H1 (cell line): ENCODE measurements at regions not wholly inside any gene's neighbourhood (a gene's known extent, or its start where the extent isn't known, plus 50 kb on each side); places are given as distances from the start of the nearest gene placed in this dataset.

Experiments
- CTCF ChIA-PET: fragments of 300-600 bp; sonication (Branson Sonifier 250); formaldehyde crosslinking; loops from one replicate; lab custom pipeline; 2021; ENCODE audit not compliant: partially characterized antibody; lab: Charles Lee
- POLR2A ChIA-PET: fragments of 300-600 bp; sonication (Branson Sonifier 250); formaldehyde crosslinking; loops from one replicate; lab custom pipeline; 2021; ENCODE audit warnings: inconsistent platforms; ENCODE audit not compliant: partially characterized antibody; lab: Charles Lee
- DNase-seq, 2 experiments: peaks; one replicate each; pipeline versions ENCODE4 v3.0.0 to v3.0.0-alpha.2; 2010 to 2022; ENCODE audit warnings: low spot score in 2 of 2, low read depth in 1 of 2, mixed read lengths in 1 of 2
- FAIRE-seq: peaks from 2 replicates; lab custom pipeline; 2011; peaks lifted over from hg19 to GRCh38; lab: Jason Lieb, UNC
- H2AFZ ChIP-seq: 2 replicates; pipeline ENCODE4 v1.8.1; 2012; ENCODE audit warnings: low read length, inconsistent platforms
- H2AK5ac ChIP-seq: 2 replicates; pipeline ENCODE4 v1.6.1; 2013; ENCODE audit warnings: low read depth, low read length
- H2BK120ac ChIP-seq: replicated peaks from 2 replicates; pipeline ENCODE3; 2013; ENCODE audit warnings: low read depth, low read length, inconsistent platforms
- H2BK12ac ChIP-seq: 2 replicates; pipeline ENCODE4 v1.6.1; 2013; ENCODE audit warnings: low read depth, low read length
- H2BK15ac ChIP-seq: 2 replicates; pipeline ENCODE4 v1.6.1; 2013; ENCODE audit warnings: low read length
- H2BK20ac ChIP-seq: 2 replicates; pipeline ENCODE4 v1.6.1; 2013; ENCODE audit warnings: low read length
- H2BK5ac ChIP-seq: 2 replicates; pipeline ENCODE4 v1.6.1; 2013; ENCODE audit warnings: low read depth, low read length
- H3K14ac ChIP-seq: 2 replicates; pipeline ENCODE4 v1.6.1; 2013; ENCODE audit warnings: inconsistent platforms; ENCODE audit not compliant: insufficient read length
- H3K18ac ChIP-seq: 2 replicates; pipeline ENCODE4 v1.6.1; 2013; ENCODE audit warnings: low read length; ENCODE audit errors: extremely low read depth
- H3K23ac ChIP-seq: 2 replicates; pipeline ENCODE4 v1.6.1; 2013; ENCODE audit warnings: inconsistent platforms; ENCODE audit not compliant: insufficient read length
- H3K23me2 ChIP-seq: 2 replicates; pipeline ENCODE4 v1.6.1; 2013; ENCODE audit warnings: low read depth, low read length
- H3K27ac ChIP-seq: 2 replicates; pipeline ENCODE4 v1.6.1; 2011; ENCODE audit warnings: low read depth, low read length, inconsistent platforms
- H3K27me3 ChIP-seq, 4 experiments: replicated peaks in 1 of 4; 1 replicate in 1 of 4; 2 replicates in 3 of 4; pipeline versions ENCODE4 v1.6.1 to v1.8.1; 2011 to 2013; ENCODE audit warnings: low read length in 3 of 4, mild to moderate bottlenecking in 3 of 4, inconsistent platforms in 2 of 4, mixed read lengths in 2 of 4, moderate library complexity in 1 of 4; ENCODE audit not compliant: control insufficient read depth in 3 of 4, insufficient read depth in 3 of 4; ENCODE audit errors: extremely low read depth in 1 of 4
- H3K36me3 ChIP-seq, 4 experiments: 2 replicates each; pipeline versions ENCODE4 v1.6.1 to v1.8.1; 2011 to 2013; ENCODE audit warnings: mild to moderate bottlenecking in 4 of 4, low read length in 3 of 4, moderate library complexity in 2 of 4, control low read depth in 1 of 4, inconsistent platforms in 1 of 4; ENCODE audit not compliant: insufficient read depth in 4 of 4, control insufficient read depth in 2 of 4
- H3K4ac ChIP-seq: replicated peaks from 2 replicates; pipeline ENCODE3; 2013; ENCODE audit warnings: low read length, low read depth, mixed read lengths, inconsistent platforms; ENCODE audit not compliant: insufficient read length
- H3K4me1 ChIP-seq, 4 experiments: replicated peaks in 1 of 4; 1 replicate in 1 of 4; 2 replicates in 3 of 4; pipeline versions ENCODE4 v1.6.1 to v1.8.1; 2011 to 2013; ENCODE audit warnings: low read length in 3 of 4, inconsistent platforms in 2 of 4, mixed read lengths in 1 of 4; ENCODE audit not compliant: insufficient read depth in 4 of 4, control insufficient read depth in 3 of 4
- H3K4me2 ChIP-seq, 2 experiments: 2 replicates each; pipeline versions ENCODE4 v1.6.1 to v1.8.1; 2011 to 2013; ENCODE audit warnings: low read depth in 2 of 2, low read length in 2 of 2, control low read depth in 1 of 2, inconsistent platforms in 1 of 2, mild to moderate bottlenecking in 1 of 2; ENCODE audit not compliant: insufficient read depth in 1 of 2
- H3K4me3 ChIP-seq, 4 experiments: fragments of 200-600, 300-600 bp in 1 of 4; sonication (generic), shearing (Covaris generic), sonication (Bioruptor Twin) in 1 of 4; 2 replicates each; pipeline versions ENCODE4 v1.5.1 to v1.8.1; 2011 to 2016; ENCODE audit warnings: low read length in 4 of 4, low read depth in 3 of 4, control low read depth in 2 of 4, inconsistent platforms in 2 of 4, mild to moderate bottlenecking in 2 of 4, mixed read lengths in 1 of 4, moderate library complexity in 1 of 4; ENCODE audit not compliant: insufficient read depth in 2 of 4; ENCODE audit errors: extremely low read depth in 1 of 4
- H3K56ac ChIP-seq: replicated peaks from 2 replicates; pipeline ENCODE3; 2013; ENCODE audit warnings: low read depth, mild to moderate bottlenecking, mixed read lengths, low read length, inconsistent platforms; ENCODE audit not compliant: insufficient read length
- H3K79me1 ChIP-seq: 2 replicates; pipeline ENCODE4 v1.6.1; 2013; ENCODE audit warnings: low read depth, low read length, control low read depth
- H3K79me2 ChIP-seq, 2 experiments: 2 replicates each; pipeline versions ENCODE4 v1.6.1 to v1.8.1; 2012 to 2013; ENCODE audit warnings: low read length in 2 of 2, mild to moderate bottlenecking in 2 of 2, inconsistent platforms in 1 of 2; ENCODE audit not compliant: insufficient read depth in 2 of 2, control insufficient read depth in 1 of 2
- H3K9ac ChIP-seq, 4 experiments: replicated peaks in 1 of 4; 1 replicate in 1 of 4; 2 replicates in 3 of 4; pipeline versions ENCODE4 v1.6.1 to v1.8.1; 2011 to 2013; ENCODE audit warnings: low read depth in 3 of 4, low read length in 3 of 4, control low read depth in 2 of 4, mild to moderate bottlenecking in 2 of 4, moderate library complexity in 2 of 4, inconsistent platforms in 1 of 4; ENCODE audit errors: extremely low read depth in 1 of 4
- H3K9me3 ChIP-seq, 2 experiments: 2 replicates each; pipeline versions ENCODE4 v1.6.1 to v1.8.1; 2012 to 2013; ENCODE audit warnings: mild to moderate bottlenecking in 2 of 2, moderate library complexity in 2 of 2, control low read depth in 1 of 2, inconsistent platforms in 1 of 2, low read depth in 1 of 2, low read length in 1 of 2, mixed read lengths in 1 of 2; ENCODE audit not compliant: insufficient read depth in 2 of 2
- H4K20me1 ChIP-seq, 2 experiments: replicated peaks in 1 of 2; 2 replicates each; pipeline versions ENCODE3 to v1.8.1; 2011 to 2013; ENCODE audit warnings: inconsistent platforms in 2 of 2, low read length in 2 of 2, mild to moderate bottlenecking in 1 of 2; ENCODE audit not compliant: insufficient read depth in 2 of 2, control insufficient read depth in 1 of 2
- H4K5ac ChIP-seq: 2 replicates; pipeline ENCODE4 v1.6.1; 2013; ENCODE audit warnings: low read length, low read depth, mixed read lengths, inconsistent platforms; ENCODE audit not compliant: insufficient read length
- H4K8ac ChIP-seq: 2 replicates; pipeline ENCODE4 v1.8.0; 2013; ENCODE audit warnings: mild to moderate bottlenecking, moderate library complexity, low read length, inconsistent platforms; ENCODE audit not compliant: insufficient read depth; ENCODE audit errors: extremely low read depth
- H4K91ac ChIP-seq: replicated peaks from 2 replicates; pipeline ENCODE3; 2013; ENCODE audit warnings: low read length, mixed read lengths, inconsistent platforms; ENCODE audit not compliant: insufficient read length
- BACH1 ChIP-seq: IDR thresholded peaks from 2 replicates; pipeline ENCODE4 v1.6.1; 2012; ENCODE audit warnings: low read length, improper control_type of control experiment
- BRCA1 ChIP-seq: IDR thresholded peaks from 2 replicates; pipeline ENCODE4 v1.6.1; 2012; ENCODE audit warnings: low read depth, low read length, improper control_type of control experiment
- EGR1 ChIP-seq: IDR thresholded peaks from 2 replicates; pipeline ENCODE4 v1.6.1; 2011; ENCODE audit warnings: low read depth, low read length, borderline replicate concordance
- RAD21 ChIP-seq, 2 experiments: IDR thresholded peaks in 1 of 2; conservative IDR thresholded peaks in 1 of 2; 2 replicates each; pipeline ENCODE4 v1.6.1; 2011; ENCODE audit warnings: low read depth in 2 of 2, low read length in 2 of 2, improper control_type of control experiment in 1 of 2, inconsistent platforms in 1 of 2, mild to moderate bottlenecking in 1 of 2, moderate library complexity in 1 of 2
- RBBP5 ChIP-seq: IDR thresholded peaks from 2 replicates; pipeline ENCODE4 v1.7.1; 2012; ENCODE audit warnings: low read depth, mild to moderate bottlenecking, inconsistent platforms, low read length, moderate library complexity, borderline replicate concordance
- RFX5 ChIP-seq: IDR thresholded peaks from 2 replicates; pipeline ENCODE4 v1.6.1; 2011; ENCODE audit warnings: low read depth, low read length, improper control_type of control experiment, borderline replicate concordance
- SIRT6 ChIP-seq: IDR thresholded peaks from one replicate; pipeline ENCODE4 v1.7.1; 2012; ENCODE audit warnings: low read length, inconsistent platforms
- SP1 ChIP-seq: IDR thresholded peaks from 2 replicates; pipeline ENCODE4 v1.6.1; 2011; ENCODE audit warnings: low read depth, low read length
- SP2 ChIP-seq: IDR thresholded peaks from 2 replicates; pipeline ENCODE4 v1.6.1; 2012; ENCODE audit warnings: mild to moderate bottlenecking, low read length, inconsistent platforms
- WGBS, 2 experiments: shearing (Covaris generic) in 1 of 2; methylation state at CpG; one replicate each; pipeline versions ENCODE4 v1.1.6 to v1.1.7; 2013 to 2015; ENCODE audit warnings: low lambda C conversion rate in 2 of 2, mixed read lengths in 2 of 2, inconsistent platforms in 1 of 2, low coverage in 1 of 2, missing lambda C conversion rate in 1 of 2; ENCODE audit not compliant: insufficient replicate concordance in 2 of 2, insufficient coverage in 1 of 2, insufficient read length in 1 of 2; ENCODE audit errors: extremely low coverage in 1 of 2, missing lambda C conversion rate in 1 of 2; 5-methylcytosine and 5-hydroxymethylcytosine counted together

GRCh38 chr3:194867270-194867983 is 181.7 kb downstream of the FAM43A start:
- ChIA-PET POLR2A (interaction anchor here (0.6 kb wide), 1 partner anchor 676 kb away, joined by 3 read pairs; the partner anchor contains the start of gene PPP1R2), CTCF (interaction anchor here (1.0 to 1.6 kb wide), 3 partner anchors 73 to 172 kb away, joined by 3 read pairs; no protein-coding TSS in a partner anchor)
- Histone ChIP-seq H3K79me2 (no peaks in the 10 kb centered on the region), H3K27me3 (no peaks in the 10 kb centered on the region), H2BK120ac (no peak overlapping the region), H3K4ac (no peak overlapping the region), H4K8ac (no peak overlapping the region), H2BK12ac (no peak overlapping the region), H4K91ac (no peak overlapping the region), H4K20me1 (no peaks in the 10 kb centered on the region), H3K79me1 (no peaks in the 10 kb centered on the region), H3K18ac (no peak overlapping the region), H2BK20ac (no peak overlapping the region), H3K27ac (no peak overlapping the region), H2BK15ac (no peak overlapping the region), H2AFZ (peak overlapping the region; percentile 27), H3K9me3 (peaks cover 0 to 2% of the 10 kb centered on the region in 2 experiments; a peak in 2 of 4 replicates), H3K36me3 (no peaks in the 10 kb centered on the region), H3K14ac (no peak overlapping the region), H3K4me1 (peaks cover 0 to 12% (median 7%) of the 10 kb centered on the region in 4 experiments; a peak in 6 of 7 replicates), H3K56ac (no peak overlapping the region), H2AK5ac (no peak overlapping the region), H3K4me2 (no peak overlapping the region), H4K5ac (no peak overlapping the region), H3K23me2 (no peaks in the 10 kb centered on the region), H3K4me3 (no peak overlapping the region), H3K23ac (no peak overlapping the region), H2BK5ac (no peak overlapping the region), H3K9ac (no peak overlapping the region)
- no peak for TF ChIP-seq BACH1
- no peak for TF ChIP-seq RBBP5
- no peak for TF ChIP-seq SP1
- TF ChIP-seq RAD21 (IDR thresholded peaks at IDR 0.05 in 1 of 2, conservative IDR thresholded peaks at IDR 0.05 in 1 of 2; ENCODE audit: low read depth in 2 of 2, low read length in 2 of 2) = no peak
- TF ChIP-seq EGR1 = no peak
- no peak for TF ChIP-seq RFX5
- TF ChIP-seq BRCA1 = no peak
- no peak for TF ChIP-seq SP2
- no peak for TF ChIP-seq SIRT6
- no peak for FAIRE-seq
- no peak for DNase-seq
- WGBS, 2 experiments = 80% methylated on average over 13 of the region's 13 CpGs; no CpG with 5 or more reads in 1 of the 2 experiments
